ENCODE measurements at regions not wholly inside any gene's neighbourhood (a gene's known extent, or its start where the extent isn't known, plus 50 kb on each side); places are given as distances from the start of the nearest gene placed in this dataset.

- no peak for DNase-seq
Observed at GRCh38 chr4:53764761-53765490, 173.6 kb upstream of the LNX1 start.

GRCh38 chr4:53763813-53764597 lies 172.7 kb upstream of the LNX1 start:
- no peak for DNase-seq

- no peak for DNase-seq
Observed at GRCh38 chr4:53755656-53756055, 164.4 kb upstream of the LNX1 start.

- DNase-seq, result no peak
Observed at GRCh38 chr4:53752124-53752523, 160.8 kb upstream of the LNX1 start.

- DNase-seq, result no peak
Observed at GRCh38 chr4:53748328-53748772, 157.1 kb upstream of the LNX1 start.

- DNase-seq, result no peak
Observed at GRCh38 chr4:53747401-53747800, 156.1 kb upstream of the LNX1 start.

GRCh38 chr4:53744446-53745160 lies 153.3 kb upstream of the LNX1 start:
- no peak for DNase-seq

- no peak for DNase-seq
Observed at GRCh38 chr4:53734584-53735353, 143.5 kb upstream of the LNX1 start.

GRCh38 chr4:53734182-53734581 lies 142.9 kb upstream of the LNX1 start:
- no peak for DNase-seq

- no peak for DNase-seq
Observed at GRCh38 chr4:53732661-53733060, 141.4 kb upstream of the LNX1 start.

GRCh38 chr4:53730031-53730805 lies 138.9 kb upstream of the LNX1 start:
- DNase-seq, result no peak

- DNase-seq, result no peak
Observed at GRCh38 chr4:53722110-53722509, 130.8 kb upstream of the LNX1 start.

GRCh38 chr4:53721263-53721662 lies 130.0 kb upstream of the LNX1 start:
- DNase-seq, result no peak

GRCh38 chr4:53720776-53721175 lies 129.5 kb upstream of the LNX1 start:
- no peak for DNase-seq

- DNase-seq, result no peak
Observed at GRCh38 chr4:53717064-53717549, 125.8 kb upstream of the LNX1 start.

- DNase-seq, result no peak
Observed at GRCh38 chr4:53716471-53717063, 125.3 kb upstream of the LNX1 start.

GRCh38 chr4:53716011-53716410 lies 124.7 kb upstream of the LNX1 start:
- no peak for DNase-seq

GRCh38 chr4:53714236-53715140 lies 123.2 kb upstream of the LNX1 start:
- DNase-seq, result no peak

GRCh38 chr4:53713767-53714166 lies 122.5 kb upstream of the LNX1 start:
- DNase-seq, result no peak

- DNase-seq, result no peak
Observed at GRCh38 chr4:53713296-53713695, 122.0 kb upstream of the LNX1 start.

All from NCI-H2227 treated with DMSO at 0.1 percent for 48 hours (cell line).